ENCODE measurements at regions not wholly inside any gene's neighbourhood (a gene's known extent, or its start where the extent isn't known, plus 50 kb on each side); places are given as distances from the start of the nearest gene placed in this dataset.

GRCh38 chr12:124437617-124438436 is 129.6 kb downstream of the NCOR2 start:
- Histone ChIP-seq H3K4me1 (ENCODE audit: insufficient read depth, low read length, severe bottlenecking) (peaks cover 19% of the 10 kb centered on the region), H3F3A (ENCODE audit: insufficient read depth, low read length) (no peaks in the 10 kb centered on the region), H3K9ac (ENCODE audit: low read length) (no peak overlapping the region), H3K36me3 (ENCODE audit: insufficient read depth, low read length) (no peaks in the 10 kb centered on the region), H3K4me2 (ENCODE audit: low read length) (no peak overlapping the region), H4K20me1 (ENCODE audit: insufficient read depth, low read length) (no peaks in the 10 kb centered on the region), H3K79me2 (ENCODE audit: insufficient read depth, low read length) (no peaks in the 10 kb centered on the region), H2AFZ (ENCODE audit: low read length) (no peak overlapping the region), H3K4me3 (ENCODE audit: low read depth, low read length, poor library complexity, severe bottlenecking) (no peak overlapping the region), H3K9me3 (ENCODE audit: low read length) (no peaks in the 10 kb centered on the region), H3K27ac (ENCODE audit: low read depth, low read length, poor library complexity, severe bottlenecking) (no peak overlapping the region), H3K9me2 (ENCODE audit: low read depth, low read length) (no peaks in the 10 kb centered on the region), H3K27me3 (ENCODE audit: insufficient read depth, low read length) (no peaks in the 10 kb centered on the region)
- TF ChIP-seq CTCF (IDR thresholded peaks at IDR 0.05; ENCODE audit: low read length) (no peak), EZH2 (IDR thresholded peaks at IDR 0.05; ENCODE audit: borderline replicate concordance, low read length) (no peak)

- Histone ChIP-seq H3K27me3 (ENCODE audit: insufficient read depth, low read length) (no peaks in the 10 kb centered on the region), H3K36me3 (ENCODE audit: insufficient read depth, low read length) (no peaks in the 10 kb centered on the region), H4K20me1 (ENCODE audit: insufficient read depth, low read length) (no peaks in the 10 kb centered on the region), H2AFZ (ENCODE audit: low read length) (no peak overlapping the region), H3K4me3 (ENCODE audit: low read depth, low read length, poor library complexity, severe bottlenecking) (no peak overlapping the region), H3F3A (ENCODE audit: insufficient read depth, low read length) (no peaks in the 10 kb centered on the region), H3K9me2 (ENCODE audit: low read depth, low read length) (no peaks in the 10 kb centered on the region), H3K4me2 (ENCODE audit: low read length) (no peak overlapping the region), H3K4me1 (ENCODE audit: insufficient read depth, low read length, severe bottlenecking) (peaks cover 12% of the 10 kb centered on the region), H3K9ac (ENCODE audit: low read length) (no peak overlapping the region), H3K9me3 (ENCODE audit: low read length) (no peaks in the 10 kb centered on the region), H3K79me2 (ENCODE audit: insufficient read depth, low read length) (no peaks in the 10 kb centered on the region), H3K27ac (ENCODE audit: low read depth, low read length, poor library complexity, severe bottlenecking) (no peak overlapping the region)
- TF ChIP-seq EZH2 (IDR thresholded peaks at IDR 0.05; ENCODE audit: borderline replicate concordance, low read length) = no peak
These were observed 130.3 kb downstream of the NCOR2 start for GRCh38 chr12:124437121-124437520.

GRCh38 chr12:124436366-124436765 is 131.0 kb downstream of the NCOR2 start:
- peaks cover 5% of the 10 kb centered on the region for H3K4me1 ChIP-seq (ENCODE audit: insufficient read depth, low read length, severe bottlenecking)
- no peak overlapping the region for H3K4me3 ChIP-seq (ENCODE audit: low read depth, low read length, poor library complexity, severe bottlenecking)
- H3F3A ChIP-seq (ENCODE audit: insufficient read depth, low read length) = no peaks in the 10 kb centered on the region
- no peaks in the 10 kb centered on the region for H4K20me1 ChIP-seq (ENCODE audit: insufficient read depth, low read length)
- no peak overlapping the region for H2AFZ ChIP-seq (ENCODE audit: low read length)
- no peak overlapping the region for H3K9ac ChIP-seq (ENCODE audit: low read length)
- H3K27ac ChIP-seq (ENCODE audit: low read depth, low read length, poor library complexity, severe bottlenecking) = no peak overlapping the region
- no peaks in the 10 kb centered on the region for H3K79me2 ChIP-seq (ENCODE audit: insufficient read depth, low read length)
- H3K36me3 ChIP-seq (ENCODE audit: insufficient read depth, low read length) = no peaks in the 10 kb centered on the region
- no peak overlapping the region for H3K4me2 ChIP-seq (ENCODE audit: low read length)
- TF ChIP-seq EZH2 (IDR thresholded peaks at IDR 0.05; ENCODE audit: borderline replicate concordance, low read length) = no peak
- no peak for TF ChIP-seq CTCF (IDR thresholded peaks at IDR 0.05; ENCODE audit: low read length)
- no peaks in the 10 kb centered on the region for H3K27me3 ChIP-seq (ENCODE audit: insufficient read depth, low read length)
- H3K9me3 ChIP-seq (ENCODE audit: low read length) = no peaks in the 10 kb centered on the region
- H3K9me2 ChIP-seq (ENCODE audit: low read depth, low read length) = no peaks in the 10 kb centered on the region
